Neural cell (in vitro differentiated cells): ENCODE measurements at regions not wholly inside any gene's neighbourhood (a gene's known extent, or its start where the extent isn't known, plus 50 kb on each side); places are given as distances from the start of the nearest gene placed in this dataset.

Source experiments
- H2AFZ ChIP-seq: fragments of 200-600, 300-800 bp; sonication (generic), shearing (Covaris generic); 2 replicates; pipeline ENCODE4 v1.6.0; 2014; ENCODE audit warnings: low read depth, mild to moderate bottlenecking, antibody characterized with exemption, low read length, moderate library complexity
- H3F3A ChIP-seq: fragments of 200-600 bp; shearing (Covaris generic); 2 replicates; pipeline ENCODE4 v1.6.1; 2016; ENCODE audit warnings: mild to moderate bottlenecking, moderate library complexity, mixed read lengths, antibody characterized with exemption, low read length; ENCODE audit not compliant: insufficient read depth, poor library complexity, severe bottlenecking
- H3K27ac ChIP-seq: fragments of 200-600, 300-800 bp; sonication (generic), shearing (Covaris generic); 2 replicates; pipeline ENCODE4 v1.5.1; 2014; ENCODE audit warnings: mild to moderate bottlenecking, low read length, moderate library complexity
- H3K27me3 ChIP-seq: fragments of 300-800, 200-600 bp; sonication (generic), shearing (Covaris generic); 2 replicates; pipeline ENCODE4 v1.6.0; 2014; ENCODE audit warnings: mild to moderate bottlenecking, low read depth, low read length, moderate library complexity; ENCODE audit not compliant: insufficient read depth
- H3K36me3 ChIP-seq: fragments of 300-800, 200-600 bp; sonication (generic), shearing (Covaris generic); 2 replicates; pipeline ENCODE4 v1.5.1; 2014; ENCODE audit warnings: mild to moderate bottlenecking, antibody characterized with exemption, low read length, moderate library complexity; ENCODE audit not compliant: insufficient read depth
- H3K4me2 ChIP-seq: fragments of 300-800, 200-600 bp; sonication (generic), shearing (Covaris generic); 2 replicates; pipeline ENCODE4 v1.6.0; 2014; ENCODE audit warnings: mild to moderate bottlenecking, low read length
- H3K4me3 ChIP-seq: fragments of 300-800, 200-600 bp; sonication (generic), shearing (Covaris generic); 2 replicates; pipeline ENCODE4 v1.5.1; 2014; ENCODE audit warnings: mild to moderate bottlenecking, low read length, moderate library complexity
- H3K79me2 ChIP-seq: fragments of 200-600 bp; shearing (Covaris generic); replicated peaks from 2 replicates; pipeline ENCODE4 v1.6.0; 2014; ENCODE audit warnings: mild to moderate bottlenecking, low read length, moderate library complexity; ENCODE audit not compliant: insufficient read depth
- H3K9ac ChIP-seq: fragments of 300-800, 200-600 bp; sonication (generic), shearing (Covaris generic); 2 replicates; pipeline ENCODE4 v1.6.1; 2016; ENCODE audit warnings: mild to moderate bottlenecking, low read length, mixed read lengths
- H3K9me2 ChIP-seq: fragments of 200-600 bp; shearing (Covaris generic); 2 replicates; pipeline ENCODE4 v1.6.1; 2016; ENCODE audit warnings: mild to moderate bottlenecking, low read length, mixed read lengths; ENCODE audit not compliant: insufficient read depth
- H3K9me3 ChIP-seq: fragments of 200-600, 300-800 bp; sonication (generic), shearing (Covaris generic); 2 replicates; pipeline ENCODE4 v1.6.1; 2016; ENCODE audit warnings: mild to moderate bottlenecking, mixed run types, low read length, moderate library complexity, mixed read lengths
- H4K20me1 ChIP-seq: fragments of 200-600 bp; shearing (Covaris generic); 2 replicates; pipeline ENCODE4 v1.6.1; 2016; ENCODE audit warnings: mild to moderate bottlenecking, mixed run types; ENCODE audit not compliant: insufficient read depth
- CTCF ChIP-seq: fragments of 450-650 bp; IDR thresholded peaks from 2 replicates; pipeline ENCODE4 v1.5.1; 2014; ENCODE audit warnings: antibody characterized with exemption, mild to moderate bottlenecking, moderate library complexity; ENCODE audit not compliant: poor library complexity, severe bottlenecking
- EP300 ChIP-seq: fragments of 450-650 bp; conservative IDR thresholded peaks from 2 replicates; pipeline ENCODE4 v1.6.1; 2014; ENCODE audit warnings: antibody characterized with exemption, mild to moderate bottlenecking, moderate library complexity; ENCODE audit not compliant: poor library complexity, severe bottlenecking
- EZH2 ChIP-seq: fragments of 200-600, 300-800 bp; shearing (Covaris generic), sonication (generic); IDR thresholded peaks from 2 replicates; pipeline ENCODE4 v1.6.1; 2014; ENCODE audit warnings: antibody characterized with exemption, low read length, borderline replicate concordance, mild to moderate bottlenecking; ENCODE audit not compliant: insufficient read depth, poor library complexity, severe bottlenecking
- MXI1 ChIP-seq: fragments of 450-650 bp; conservative IDR thresholded peaks from 2 replicates; pipeline ENCODE4 v1.6.1; 2014; ENCODE audit warnings: antibody characterized with exemption, mild to moderate bottlenecking; ENCODE audit not compliant: poor library complexity, severe bottlenecking
- POLR2AphosphoS5 ChIP-seq: IDR thresholded peaks from 2 replicates; pipeline ENCODE4 v1.6.1; 2012
- RAD21 ChIP-seq: fragments of 450-650 bp; conservative IDR thresholded peaks from 2 replicates; pipeline ENCODE4 v1.6.1; 2014; ENCODE audit warnings: antibody characterized with exemption, mild to moderate bottlenecking, moderate library complexity
- SMC3 ChIP-seq: fragments of 450-650 bp; conservative IDR thresholded peaks from 2 replicates; pipeline ENCODE4 v1.6.1; 2014; ENCODE audit warnings: antibody characterized with exemption, mild to moderate bottlenecking, moderate library complexity; ENCODE audit not compliant: poor library complexity
- TAF1 ChIP-seq: IDR thresholded peaks from 2 replicates; pipeline ENCODE4 v1.6.1; 2012; ENCODE audit warnings: low read depth
- TF ChIP-seq, protein P1 (sequence below): IDR thresholded peaks from 2 replicates; pipeline ENCODE4 v1.6.1; 2012; ENCODE audit warnings: borderline replicate concordance

- H3K79me2 ChIP-seq: no peaks in the 10 kb centered on the region
- H3K4me3 ChIP-seq: no peak overlapping the region
- H3F3A ChIP-seq: no peaks in the 10 kb centered on the region
- no peaks in the 10 kb centered on the region for H3K9me3 ChIP-seq
- H3K4me2 ChIP-seq: no peak overlapping the region
- no peak overlapping the region for H3K9ac ChIP-seq
- H3K36me3 ChIP-seq: no peaks in the 10 kb centered on the region
- H3K9me2 ChIP-seq: no peaks in the 10 kb centered on the region
- TF ChIP-seq MXI1 (no peak), POLR2AphosphoS5 (no peak), EZH2 (no peak), EP300 (no peak), TAF1 (no peak), RAD21 (no peak), SMC3 (no peak), CTCF (no peak)
- TF ChIP-seq, protein P1, sequence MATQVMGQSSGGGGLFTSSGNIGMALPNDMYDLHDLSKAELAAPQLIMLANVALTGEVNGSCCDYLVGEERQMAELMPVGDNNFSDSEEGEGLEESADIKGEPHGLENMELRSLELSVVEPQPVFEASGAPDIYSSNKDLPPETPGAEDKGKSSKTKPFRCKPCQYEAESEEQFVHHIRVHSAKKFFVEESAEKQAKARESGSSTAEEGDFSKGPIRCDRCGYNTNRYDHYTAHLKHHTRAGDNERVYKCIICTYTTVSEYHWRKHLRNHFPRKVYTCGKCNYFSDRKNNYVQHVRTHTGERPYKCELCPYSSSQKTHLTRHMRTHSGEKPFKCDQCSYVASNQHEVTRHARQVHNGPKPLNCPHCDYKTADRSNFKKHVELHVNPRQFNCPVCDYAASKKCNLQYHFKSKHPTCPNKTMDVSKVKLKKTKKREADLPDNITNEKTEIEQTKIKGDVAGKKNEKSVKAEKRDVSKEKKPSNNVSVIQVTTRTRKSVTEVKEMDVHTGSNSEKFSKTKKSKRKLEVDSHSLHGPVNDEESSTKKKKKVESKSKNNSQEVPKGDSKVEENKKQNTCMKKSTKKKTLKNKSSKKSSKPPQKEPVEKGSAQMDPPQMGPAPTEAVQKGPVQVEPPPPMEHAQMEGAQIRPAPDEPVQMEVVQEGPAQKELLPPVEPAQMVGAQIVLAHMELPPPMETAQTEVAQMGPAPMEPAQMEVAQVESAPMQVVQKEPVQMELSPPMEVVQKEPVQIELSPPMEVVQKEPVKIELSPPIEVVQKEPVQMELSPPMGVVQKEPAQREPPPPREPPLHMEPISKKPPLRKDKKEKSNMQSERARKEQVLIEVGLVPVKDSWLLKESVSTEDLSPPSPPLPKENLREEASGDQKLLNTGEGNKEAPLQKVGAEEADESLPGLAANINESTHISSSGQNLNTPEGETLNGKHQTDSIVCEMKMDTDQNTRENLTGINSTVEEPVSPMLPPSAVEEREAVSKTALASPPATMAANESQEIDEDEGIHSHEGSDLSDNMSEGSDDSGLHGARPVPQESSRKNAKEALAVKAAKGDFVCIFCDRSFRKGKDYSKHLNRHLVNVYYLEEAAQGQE: no peak
- H3K27me3 ChIP-seq: no peaks in the 10 kb centered on the region
- H3K27ac ChIP-seq: no peak overlapping the region
- no peak overlapping the region for H2AFZ ChIP-seq
- no peaks in the 10 kb centered on the region for H4K20me1 ChIP-seq
Observed at GRCh38 chrX:88437563-88437962, 309.5 kb upstream of the CPXCR1 start.

GRCh38 chrX:88438209-88438608, 308.8 kb upstream of the CPXCR1 start:
- no peak overlapping the region for H3K9ac ChIP-seq
- H3K27me3 ChIP-seq: no peaks in the 10 kb centered on the region
- no peaks in the 10 kb centered on the region for H3F3A ChIP-seq
- no peaks in the 10 kb centered on the region for H3K79me2 ChIP-seq
- no peak overlapping the region for H3K27ac ChIP-seq
- no peaks in the 10 kb centered on the region for H3K36me3 ChIP-seq
- H3K4me3 ChIP-seq: no peak overlapping the region
- H3K9me2 ChIP-seq: no peaks in the 10 kb centered on the region
- no peaks in the 10 kb centered on the region for H3K9me3 ChIP-seq
- TF ChIP-seq, protein P1: no peak
- TF ChIP-seq POLR2AphosphoS5 (no peak), TAF1 (no peak), MXI1 (no peak), EP300 (no peak), SMC3 (no peak), CTCF (no peak), RAD21 (no peak), EZH2 (no peak)
- H2AFZ ChIP-seq: no peak overlapping the region
- H4K20me1 ChIP-seq: no peaks in the 10 kb centered on the region
- no peak overlapping the region for H3K4me2 ChIP-seq
